GM12878 (cell line): ENCODE measurements at regions not wholly inside any gene's neighbourhood (a gene's known extent, or its start where the extent isn't known, plus 50 kb on each side); places are given as distances from the start of the nearest gene placed in this dataset.

Source experiments
- ATAC-seq: fragments of 200-7000 bp; cut with Tn5 transposase; 3 replicates; pipeline ENCODE4 v1.9.1; 2020; ENCODE audit warnings: mild to moderate bottlenecking, moderate library complexity
- BruUV-seq: library from RNA; stranded (reverse); fragments of 400-500 nt; replicated peaks from 2 replicates; lab custom pipeline; 2021; lab: Mats Ljungman, UMichigan
- CTCF ChIA-PET: fragments of 300-600 bp; sonication (Branson Sonifier 250); formaldehyde crosslinking; extraction: SDS; loops from one replicate; lab custom pipeline; 2021; ENCODE audit warnings: inconsistent platforms; lab: Yijun Ruan, JAX
- POLR2A ChIA-PET: fragments of 350-600 bp; formaldehyde crosslinking; extraction: SDS; loops from one replicate; lab custom pipeline; 2021; ENCODE audit warnings: inconsistent platforms; lab: Charles Lee
- RAD21 ChIA-PET: fragments of 300-600 bp; sonication (Branson Sonifier 250); formaldehyde crosslinking; loops from one replicate; lab custom pipeline; 2023; ENCODE audit warnings: antibody characterized with exemption; ENCODE audit not compliant: unreplicated experiment; lab: Charles Lee
- SMC1A ChIA-PET: fragments of 300-600 bp; sonication (Branson Sonifier 250); formaldehyde crosslinking; loops from one replicate; lab custom pipeline; 2023; ENCODE audit not compliant: unreplicated experiment, uncharacterized antibody; lab: Charles Lee
- DNase-seq: peaks from one replicate; pipeline ENCODE4 v3.0.0-alpha.2; 2011; ENCODE audit warnings: low read depth, low spot score
- FAIRE-seq: peaks from 3 replicates; lab custom pipeline; 2011; peaks lifted over from hg19 to GRCh38; lab: Jason Lieb, UNC
- H2AFZ ChIP-seq: 2 replicates; pipeline ENCODE4 v1.6.0; 2011; ENCODE audit warnings: low read depth, low read length, control low read depth; ENCODE audit not compliant: control insufficient read depth
- H3K27ac ChIP-seq: 2 replicates; pipeline ENCODE4 v1.5.1; 2011; ENCODE audit warnings: control low read depth; ENCODE audit not compliant: control insufficient read depth, insufficient read depth
- H3K27me3 ChIP-seq, 2 experiments: replicated peaks in 1 of 2; 2 replicates each; pipeline versions ENCODE4 v1.6.0 to v1.6.1; 2011; ENCODE audit warnings: low read length in 1 of 2; ENCODE audit not compliant: control insufficient read depth in 2 of 2, insufficient read depth in 2 of 2
- H3K36me3 ChIP-seq, 2 experiments: 2 replicates each; pipeline ENCODE4 v1.5.1; 2011; ENCODE audit warnings: low read length in 1 of 2; ENCODE audit not compliant: control insufficient read depth in 2 of 2, insufficient read depth in 2 of 2
- H3K4me1 ChIP-seq: 2 replicates; pipeline ENCODE4 v1.6.1; 2011; ENCODE audit warnings: mild to moderate bottlenecking, low read length, moderate library complexity, mixed read lengths; ENCODE audit not compliant: control insufficient read depth, insufficient read depth
- H3K4me2 ChIP-seq: 2 replicates; pipeline ENCODE4 v1.6.0; 2011; ENCODE audit warnings: control low read depth; ENCODE audit not compliant: control insufficient read depth, insufficient read depth
- H3K4me3 ChIP-seq: fragments of 200-600 bp; sonication (generic); 2 replicates; pipeline ENCODE4 v1.5.1; 2016
- H3K79me2 ChIP-seq: 2 replicates; pipeline ENCODE4 v1.6.0; 2011; ENCODE audit warnings: low read length; ENCODE audit not compliant: control insufficient read depth, insufficient read depth
- H3K9ac ChIP-seq: 2 replicates; pipeline ENCODE4 v1.8.0; 2011; ENCODE audit warnings: low read length, control low read depth, mixed read lengths; ENCODE audit not compliant: control insufficient read depth, insufficient read depth
- H3K9me3 ChIP-seq: replicated peaks from 3 replicates; pipeline ENCODE4 v1.5.1; 2011; ENCODE audit warnings: mild to moderate bottlenecking, low read length; ENCODE audit not compliant: control insufficient read depth, insufficient read depth
- H4K20me1 ChIP-seq: 2 replicates; pipeline ENCODE4 v1.6.0; 2011; ENCODE audit not compliant: control insufficient read depth, insufficient read depth
- BCL11A ChIP-seq: IDR thresholded peaks from 2 replicates; pipeline ENCODE4 v1.6.1; 2011; ENCODE audit warnings: low read depth, low read length
- BMI1 ChIP-seq: fragments of 450-650 bp; IDR thresholded peaks from 2 replicates; pipeline ENCODE4 v1.6.1; 2016; ENCODE audit warnings: mild to moderate bottlenecking, moderate library complexity, borderline replicate concordance
- CEBPZ ChIP-seq: fragments of 150-350 bp; IDR thresholded peaks from 2 replicates; pipeline ENCODE4 v1.6.1; 2016; ENCODE audit warnings: low read depth, low read length
- GATAD2B ChIP-seq: fragments of 450-650 bp; conservative IDR thresholded peaks from 2 replicates; pipeline ENCODE4 v1.6.1; 2017; ENCODE audit warnings: low read depth, mild to moderate bottlenecking, moderate library complexity
- POLR2AphosphoS2 ChIP-seq: IDR thresholded peaks from 2 replicates; pipeline ENCODE4 v1.6.1; 2011; ENCODE audit warnings: low read depth, mild to moderate bottlenecking, low read length, improper control_type of control experiment, moderate library complexity
- STAT1 ChIP-seq: fragments of 450-650 bp; conservative IDR thresholded peaks from 2 replicates; pipeline ENCODE4 v1.6.1; 2014; ENCODE audit warnings: antibody characterized with exemption, mild to moderate bottlenecking
- SUZ12 ChIP-seq: fragments of 200-600 bp; sonication (generic); IDR thresholded peaks from one replicate; pipeline ENCODE4 v1.6.1; 2018; ENCODE audit warnings: antibody characterized with exemption, mild to moderate bottlenecking; ENCODE audit not compliant: unreplicated experiment
- ZBED1 ChIP-seq: IDR thresholded peaks from 2 replicates; pipeline ENCODE4 v1.6.1; 2016; ENCODE audit warnings: borderline replicate concordance
- WGBS: methylation state at CpG from one replicate; pipeline ENCODE4 v1.1.6; 2016; ENCODE audit warnings: low lambda C conversion rate; ENCODE audit not compliant: insufficient replicate concordance, insufficient coverage; ENCODE audit errors: missing lambda C conversion rate; 5-methylcytosine and 5-hydroxymethylcytosine counted together
- in situ Hi-C: fragments of 300-500 bp; cut with MboI; formaldehyde crosslinking; loops from 9 replicates; pipeline ENCODE4 v1.14.3; 2018; ENCODE audit warnings: mixed read lengths
- intact Hi-C: fragments of 100-400 bp; cut with micrococcal nuclease; formaldehyde crosslinking; loops from one replicate; pipeline ENCODE4 v1.14.2; 2022; ENCODE audit not compliant: unreplicated experiment

GRCh38 chr2:163906410-163906809 is 170.6 kb upstream of the FIGN start:
- in situ Hi-C loops = no loop called here
- FAIRE-seq = no peak
- Histone ChIP-seq H3K36me3 (no peaks in the 10 kb centered on the region), H3K27me3 (no peaks in the 10 kb centered on the region), H3K79me2 (no peaks in the 10 kb centered on the region), H3K9me3 (no peaks in the 10 kb centered on the region; the same call in 2 of the 3 replicates)
- no TSS peak for BruUV-seq
- no peak for DNase-seq
- 0% methylated on average over 1 of the region's 1 CpG for WGBS
- ChIA-PET SMC1A (no interaction called here), POLR2A (no interaction called here), RAD21 (no interaction called here)
- no peak for TF ChIP-seq POLR2AphosphoS2
- no peak for TF ChIP-seq BCL11A
- TF ChIP-seq ZBED1 = no peak
- no peak for TF ChIP-seq BMI1
- TF ChIP-seq CEBPZ = no peak
- TF ChIP-seq STAT1 = no peak
- TF ChIP-seq SUZ12 = no peak
- no peak for TF ChIP-seq GATAD2B
- TF ChIP-seq, all 136 proteins: peak for 0
- no peak overlapping the region for H3K4me2 ChIP-seq
- no peak for ATAC-seq
- CTCF ChIA-PET = no interaction called here
- H3K4me1 ChIP-seq = no peaks in the 10 kb centered on the region
- H2AFZ ChIP-seq = no peak overlapping the region
- no peak overlapping the region for H3K27ac ChIP-seq
- no peak overlapping the region for H3K4me3 ChIP-seq
- no peak overlapping the region for H3K9ac ChIP-seq
- intact Hi-C loops = no loop called here
- no peaks in the 10 kb centered on the region for H4K20me1 ChIP-seq
